Glutamatergic neuron (in vitro differentiated cells): ENCODE measurements at regions not wholly inside any gene's neighbourhood (a gene's known extent, or its start where the extent isn't known, plus 50 kb on each side); places are given as distances from the start of the nearest gene placed in this dataset.

Experiments used
- DNase-seq: peaks from one replicate; pipeline ENCODE4 v3.0.0; 2022
- H3K27ac Mint-ChIP-seq: one replicate; pipeline ENCODE4 v1.8.0; 2020; ENCODE audit warnings: mild to moderate bottlenecking, mixed read lengths, inconsistent platforms; ENCODE audit not compliant: unreplicated experiment
- H3K27me3 Mint-ChIP-seq: one replicate; pipeline ENCODE4 v1.8.0; 2020; ENCODE audit warnings: mild to moderate bottlenecking, moderate library complexity, mixed read lengths, inconsistent platforms; ENCODE audit not compliant: unreplicated experiment
- H3K36me3 Mint-ChIP-seq: one replicate; pipeline ENCODE4 v1.8.0; 2020; ENCODE audit warnings: mild to moderate bottlenecking, mixed read lengths, inconsistent platforms; ENCODE audit not compliant: unreplicated experiment
- H3K4me1 Mint-ChIP-seq: one replicate; pipeline ENCODE4 v1.8.0; 2020; ENCODE audit warnings: mild to moderate bottlenecking, low read depth, mixed read lengths, inconsistent platforms; ENCODE audit not compliant: unreplicated experiment
- H3K4me3 Mint-ChIP-seq: one replicate; pipeline ENCODE4 v1.8.0; 2020; ENCODE audit warnings: mild to moderate bottlenecking, mixed read lengths, inconsistent platforms; ENCODE audit not compliant: unreplicated experiment
- H3K9me3 Mint-ChIP-seq: one replicate; pipeline ENCODE4 v1.8.0; 2020; ENCODE audit warnings: mild to moderate bottlenecking, moderate library complexity, mixed read lengths, inconsistent platforms; ENCODE audit not compliant: unreplicated experiment
- TF ChIP-seq, protein P1 (sequence below): fragments of 200-600 bp; sonication (generic); IDR thresholded peaks from one replicate; pipeline ENCODE4 v1.5.0; 2021; ENCODE audit not compliant: partially characterized antibody, unreplicated experiment

DNA sequence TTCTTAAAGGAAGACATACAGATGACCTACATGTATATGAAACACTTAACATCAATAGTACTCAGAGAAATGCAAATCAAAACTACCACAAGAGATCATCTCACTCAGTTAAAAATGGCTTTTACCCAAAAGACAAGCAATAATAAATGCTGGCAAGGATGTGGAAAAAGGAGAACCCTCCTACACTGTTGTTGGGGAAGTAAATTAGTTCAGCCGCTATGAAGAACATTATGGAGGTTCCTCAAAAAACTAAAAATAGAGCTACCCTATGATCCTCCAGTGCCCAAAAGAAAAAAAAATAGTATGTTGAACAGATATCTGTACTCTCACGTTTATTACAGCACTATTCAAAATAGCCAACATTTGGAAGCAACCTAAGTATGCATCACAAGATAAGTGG, 1579.4 kb upstream of the TMEFF2 start:
- H3K27me3 Mint-ChIP-seq: no peaks in the 10 kb centered on the region
- H3K4me3 Mint-ChIP-seq: no peak overlapping the region
- no peak for DNase-seq

DNA sequence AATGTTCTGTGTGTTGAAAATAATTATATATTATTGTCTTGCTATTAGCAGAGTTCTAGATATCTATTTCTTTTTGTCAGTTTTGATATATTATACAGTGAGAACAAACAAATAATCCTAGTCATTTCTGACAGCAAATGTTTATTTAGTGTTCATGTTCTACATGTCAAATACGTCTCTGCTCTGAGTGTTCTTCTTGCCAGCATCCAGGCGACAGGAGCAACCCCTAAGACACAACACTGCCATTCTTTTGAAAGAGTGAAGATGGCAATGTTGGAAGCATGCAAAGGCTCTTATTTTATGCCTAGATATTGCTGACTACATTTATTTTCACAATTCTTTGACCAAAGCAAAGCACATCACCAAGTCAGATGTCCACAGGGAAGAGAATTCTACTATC, 1556.6 kb upstream of the TMEFF2 start:
- TF ChIP-seq, protein P1, sequence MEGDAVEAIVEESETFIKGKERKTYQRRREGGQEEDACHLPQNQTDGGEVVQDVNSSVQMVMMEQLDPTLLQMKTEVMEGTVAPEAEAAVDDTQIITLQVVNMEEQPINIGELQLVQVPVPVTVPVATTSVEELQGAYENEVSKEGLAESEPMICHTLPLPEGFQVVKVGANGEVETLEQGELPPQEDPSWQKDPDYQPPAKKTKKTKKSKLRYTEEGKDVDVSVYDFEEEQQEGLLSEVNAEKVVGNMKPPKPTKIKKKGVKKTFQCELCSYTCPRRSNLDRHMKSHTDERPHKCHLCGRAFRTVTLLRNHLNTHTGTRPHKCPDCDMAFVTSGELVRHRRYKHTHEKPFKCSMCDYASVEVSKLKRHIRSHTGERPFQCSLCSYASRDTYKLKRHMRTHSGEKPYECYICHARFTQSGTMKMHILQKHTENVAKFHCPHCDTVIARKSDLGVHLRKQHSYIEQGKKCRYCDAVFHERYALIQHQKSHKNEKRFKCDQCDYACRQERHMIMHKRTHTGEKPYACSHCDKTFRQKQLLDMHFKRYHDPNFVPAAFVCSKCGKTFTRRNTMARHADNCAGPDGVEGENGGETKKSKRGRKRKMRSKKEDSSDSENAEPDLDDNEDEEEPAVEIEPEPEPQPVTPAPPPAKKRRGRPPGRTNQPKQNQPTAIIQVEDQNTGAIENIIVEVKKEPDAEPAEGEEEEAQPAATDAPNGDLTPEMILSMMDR: no peak
- Mint-ChIP-seq H3K27ac (no peak overlapping the region), H3K27me3 (no peaks in the 10 kb centered on the region), H3K9me3 (no peaks in the 10 kb centered on the region), H3K4me1 (no peaks in the 10 kb centered on the region), H3K4me3 (no peak overlapping the region), H3K36me3 (no peaks in the 10 kb centered on the region)
- DNase-seq: no peak

More for the DNA sequence above, 1579.4 kb upstream of the TMEFF2 start:
- Mint-ChIP-seq H3K4me1 (no peaks in the 10 kb centered on the region), H3K27ac (no peak overlapping the region), H3K9me3 (no peaks in the 10 kb centered on the region), H3K36me3 (no peaks in the 10 kb centered on the region)
- TF ChIP-seq, protein P1: no peak

DNA sequence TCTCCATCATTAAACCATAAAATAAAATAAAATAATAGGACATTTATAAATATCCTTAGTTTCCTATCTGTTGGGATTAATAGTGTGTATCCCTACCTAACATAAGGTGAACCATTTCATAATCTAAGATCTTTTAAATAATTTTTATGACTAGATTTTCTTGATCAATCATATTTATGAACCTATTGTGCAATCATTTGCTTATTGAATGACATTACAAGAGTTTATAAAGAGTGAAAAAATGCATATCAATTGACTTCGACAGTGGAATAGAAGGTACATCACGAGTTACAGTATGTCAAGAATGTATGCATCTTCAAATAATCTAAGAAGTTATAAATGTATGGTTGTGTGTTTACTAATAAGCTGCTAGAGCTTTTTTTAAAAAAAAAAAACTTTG, 1554.8 kb upstream of the TMEFF2 start:
- Mint-ChIP-seq H3K9me3 (no peaks in the 10 kb centered on the region), H3K27ac (no peak overlapping the region), H3K36me3 (no peaks in the 10 kb centered on the region), H3K4me1 (no peaks in the 10 kb centered on the region), H3K27me3 (no peaks in the 10 kb centered on the region), H3K4me3 (no peak overlapping the region)
- TF ChIP-seq, protein P1: no peak
- no peak for DNase-seq

DNA sequence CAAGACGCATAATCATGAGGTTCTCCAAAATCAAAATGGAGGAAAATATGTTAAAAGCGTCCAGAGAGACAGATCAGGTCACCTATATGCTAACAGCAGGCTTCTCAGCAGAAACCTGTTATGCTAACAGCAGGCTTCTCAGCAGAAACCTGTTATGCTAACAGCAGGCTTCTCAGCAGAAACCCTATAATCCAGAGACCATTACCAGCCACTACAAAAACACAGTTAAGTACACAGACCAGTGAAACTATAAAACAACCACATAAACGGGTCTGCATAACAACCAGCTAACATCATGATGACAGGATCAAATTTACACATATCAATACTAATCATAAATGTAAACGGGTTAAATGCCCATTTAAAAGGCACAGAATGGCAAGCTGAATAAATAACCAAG, 1548.4 kb upstream of the TMEFF2 start:
- Mint-ChIP-seq H3K36me3 (no peaks in the 10 kb centered on the region), H3K4me3 (no peak overlapping the region), H3K9me3 (peaks cover 7% of the 10 kb centered on the region), H3K27ac (peak overlapping the region; percentile 49), H3K27me3 (no peaks in the 10 kb centered on the region), H3K4me1 (peaks cover 4% of the 10 kb centered on the region)
- TF ChIP-seq, protein P1: no peak
- no peak for DNase-seq

DNA sequence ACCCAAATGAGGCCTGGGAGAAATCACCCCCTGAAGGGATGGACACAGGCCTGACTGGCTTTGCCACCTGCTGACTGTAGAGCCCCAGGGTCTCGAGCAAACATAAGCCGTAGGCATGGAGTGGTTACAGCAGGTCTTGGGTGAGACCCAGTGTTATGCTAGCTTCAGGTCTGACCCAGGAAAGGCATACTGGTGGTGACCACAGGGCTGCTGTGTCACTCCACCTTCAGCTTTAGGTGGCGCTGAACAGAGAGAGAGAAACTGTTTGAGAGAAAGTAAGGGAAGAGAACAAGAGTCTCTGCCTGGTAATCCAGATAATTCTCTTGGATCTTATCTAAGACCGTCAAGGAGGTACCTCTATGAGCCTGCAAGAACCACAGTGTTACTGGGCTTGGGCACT, 1544.2 kb upstream of the TMEFF2 start:
- Mint-ChIP-seq H3K9me3 (peaks cover 7% of the 10 kb centered on the region), H3K27ac (no peak overlapping the region), H3K36me3 (no peaks in the 10 kb centered on the region), H3K27me3 (no peaks in the 10 kb centered on the region), H3K4me1 (peaks cover 4% of the 10 kb centered on the region), H3K4me3 (no peak overlapping the region)
- TF ChIP-seq, protein P1: no peak
- DNase-seq: no peak
